OCI-LY1 (cell line): ENCODE measurements at regions not wholly inside any gene's neighbourhood (a gene's known extent, or its start where the extent isn't known, plus 50 kb on each side); places are given as distances from the start of the nearest gene placed in this dataset.

Experiments used
- H2AFZ ChIP-seq: fragments of 200-600 bp; sonication (generic), shearing (Covaris generic); 2 replicates; pipeline ENCODE4 v1.6.0; 2014; ENCODE audit warnings: antibody characterized with exemption, mild to moderate bottlenecking, low read length
- H3F3A ChIP-seq: fragments of 200-600 bp; sonication (generic), shearing (Covaris generic); 2 replicates; pipeline ENCODE4 v1.6.0; 2014; ENCODE audit warnings: mild to moderate bottlenecking, antibody characterized with exemption, low read length, moderate library complexity; ENCODE audit not compliant: insufficient read depth
- H3K27ac ChIP-seq: fragments of 200-600 bp; sonication (generic); 2 replicates; pipeline ENCODE4 v1.5.1; 2014; ENCODE audit warnings: low read length, mixed run types, mild to moderate bottlenecking, low read depth; ENCODE audit not compliant: poor library complexity, severe bottlenecking
- H3K27me3 ChIP-seq: fragments of 200-600 bp; sonication (generic); 2 replicates; pipeline ENCODE4 v1.6.0; 2014; ENCODE audit warnings: antibody characterized with exemption, mild to moderate bottlenecking, low read length, moderate library complexity; ENCODE audit not compliant: insufficient read depth
- H3K36me3 ChIP-seq: fragments of 200-600 bp; sonication (generic); 2 replicates; pipeline ENCODE4 v1.6.1; 2014; ENCODE audit warnings: mild to moderate bottlenecking, antibody characterized with exemption, low read length, moderate library complexity, mixed read lengths; ENCODE audit not compliant: insufficient read depth
- H3K4me1 ChIP-seq: fragments of 200-600 bp; sonication (generic); 2 replicates; pipeline ENCODE4 v1.5.1; 2014; ENCODE audit warnings: mild to moderate bottlenecking, low read length, moderate library complexity; ENCODE audit not compliant: insufficient read depth, severe bottlenecking
- H3K4me2 ChIP-seq: fragments of 200-600 bp; sonication (generic), shearing (Covaris generic); 2 replicates; pipeline ENCODE4 v1.6.1; 2014; ENCODE audit warnings: low read length
- H3K4me3 ChIP-seq: fragments of 200-600 bp; sonication (generic); 2 replicates; pipeline ENCODE4 v1.5.1; 2014; ENCODE audit warnings: low read length, low read depth, mild to moderate bottlenecking, mixed read lengths; ENCODE audit not compliant: poor library complexity, severe bottlenecking
- H3K79me2 ChIP-seq: fragments of 200-600 bp; shearing (Covaris generic); 2 replicates; pipeline ENCODE4 v1.6.1; 2016; ENCODE audit warnings: mixed run types, low read length, mixed read lengths; ENCODE audit not compliant: insufficient read depth
- H3K9ac ChIP-seq: fragments of 200-600 bp; sonication (generic), shearing (Covaris generic); 2 replicates; pipeline ENCODE4 v1.6.1; 2014; ENCODE audit warnings: mild to moderate bottlenecking, low read length, mixed read lengths
- H3K9me2 ChIP-seq: fragments of 200-600 bp; sonication (generic), shearing (Covaris generic); 2 replicates; pipeline ENCODE4 v1.6.1; 2014; ENCODE audit warnings: low read depth, mild to moderate bottlenecking, low read length, mixed read lengths
- H3K9me3 ChIP-seq: fragments of 200-600 bp; shearing (Covaris generic); 2 replicates; pipeline ENCODE4 v1.6.1; 2014; ENCODE audit warnings: low read length, mixed read lengths
- H4K20me1 ChIP-seq: fragments of 200-600 bp; sonication (generic), shearing (Covaris generic); 2 replicates; pipeline ENCODE4 v1.6.0; 2016; ENCODE audit warnings: mild to moderate bottlenecking, low read length; ENCODE audit not compliant: insufficient read depth
- CTCF ChIP-seq: fragments of 200-600 bp; sonication (generic), shearing (Covaris generic); IDR thresholded peaks from 2 replicates; pipeline ENCODE4 v1.5.1; 2017; ENCODE audit warnings: mild to moderate bottlenecking, antibody characterized with exemption, low read length, moderate library complexity, mixed read lengths
- EZH2 ChIP-seq: fragments of 200-600 bp; sonication (generic), shearing (Covaris generic); IDR thresholded peaks from 2 replicates; pipeline ENCODE4 v1.8.0; 2017; ENCODE audit warnings: borderline replicate concordance, mixed run types, mild to moderate bottlenecking, antibody characterized with exemption, low read length, moderate library complexity, mixed read lengths

GRCh38 chr1:60571811-60572210, 498.2 kb upstream of the C1orf87 start:
- Histone ChIP-seq H3K36me3 (no peaks in the 10 kb centered on the region), H3K9me2 (no peaks in the 10 kb centered on the region), H3K4me1 (no peaks in the 10 kb centered on the region), H3K27ac (no peak overlapping the region), H3K4me2 (no peak overlapping the region), H3K9me3 (no peaks in the 10 kb centered on the region), H3F3A (no peaks in the 10 kb centered on the region), H3K4me3 (no peak overlapping the region), H3K9ac (no peak overlapping the region), H3K79me2 (no peaks in the 10 kb centered on the region), H2AFZ (no peak overlapping the region), H4K20me1 (no peaks in the 10 kb centered on the region), H3K27me3 (no peaks in the 10 kb centered on the region)
- TF ChIP-seq CTCF: no peak
- no peak for TF ChIP-seq EZH2

GRCh38 chr1:60569189-60569588, 495.6 kb upstream of the C1orf87 start:
- H4K20me1 ChIP-seq: no peaks in the 10 kb centered on the region
- no peaks in the 10 kb centered on the region for H3K79me2 ChIP-seq
- H3K4me2 ChIP-seq: no peak overlapping the region
- H3F3A ChIP-seq: no peaks in the 10 kb centered on the region
- no peaks in the 10 kb centered on the region for H3K36me3 ChIP-seq
- H3K27ac ChIP-seq: no peak overlapping the region
- no peak overlapping the region for H3K4me3 ChIP-seq
- no peaks in the 10 kb centered on the region for H3K4me1 ChIP-seq
- TF ChIP-seq EZH2: no peak
- no peak for TF ChIP-seq CTCF
- H2AFZ ChIP-seq: no peak overlapping the region
- H3K9me2 ChIP-seq: no peaks in the 10 kb centered on the region
- H3K9ac ChIP-seq: no peak overlapping the region
- H3K27me3 ChIP-seq: no peaks in the 10 kb centered on the region
- no peaks in the 10 kb centered on the region for H3K9me3 ChIP-seq

- H3K9ac ChIP-seq: no peak overlapping the region
- TF ChIP-seq EZH2 (no peak), CTCF (no peak)
- H3K9me2 ChIP-seq: no peaks in the 10 kb centered on the region
- no peaks in the 10 kb centered on the region for H3F3A ChIP-seq
- no peaks in the 10 kb centered on the region for H3K27me3 ChIP-seq
- H4K20me1 ChIP-seq: no peaks in the 10 kb centered on the region
- no peak overlapping the region for H2AFZ ChIP-seq
- H3K79me2 ChIP-seq: no peaks in the 10 kb centered on the region
- no peak overlapping the region for H3K27ac ChIP-seq
- no peaks in the 10 kb centered on the region for H3K9me3 ChIP-seq
- no peak overlapping the region for H3K4me3 ChIP-seq
- H3K36me3 ChIP-seq: no peaks in the 10 kb centered on the region
- H3K4me2 ChIP-seq: no peak overlapping the region
- H3K4me1 ChIP-seq: no peaks in the 10 kb centered on the region
Measured at GRCh38 chr1:60567256-60567655, 493.7 kb upstream of the C1orf87 start.
